GM21390 (cell line): ENCODE measurements at regions not wholly inside any gene's neighbourhood (a gene's known extent, or its start where the extent isn't known, plus 50 kb on each side); places are given as distances from the start of the nearest gene placed in this dataset.

Experiments used
- ATAC-seq: cut with Tn5 transposase; IDR thresholded peaks from one replicate; pipeline ENCODE4 v1.9.1; 2021; ENCODE audit not compliant: unreplicated experiment

DNA sequence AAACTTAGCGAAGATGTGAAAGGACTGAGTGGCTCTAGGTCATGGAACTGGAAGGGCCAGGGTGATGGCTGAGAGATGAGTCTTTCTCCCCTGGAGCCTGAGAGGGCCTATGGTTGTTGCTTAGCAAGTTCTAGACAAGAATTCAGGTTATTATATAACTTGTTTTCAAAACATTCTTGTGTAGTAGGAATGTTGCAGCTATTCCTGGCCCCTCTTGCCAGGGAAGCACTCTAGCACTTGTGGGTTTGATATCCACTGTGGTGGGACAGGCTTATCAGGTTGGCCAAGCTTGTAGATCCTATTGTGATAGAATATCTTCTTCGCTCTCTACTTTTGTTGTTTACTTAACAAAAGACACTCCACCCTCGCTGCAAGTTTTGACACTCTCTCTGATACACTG lies 211.8 kb upstream of the CITED2 start:
- ATAC-seq = no peak

DNA sequence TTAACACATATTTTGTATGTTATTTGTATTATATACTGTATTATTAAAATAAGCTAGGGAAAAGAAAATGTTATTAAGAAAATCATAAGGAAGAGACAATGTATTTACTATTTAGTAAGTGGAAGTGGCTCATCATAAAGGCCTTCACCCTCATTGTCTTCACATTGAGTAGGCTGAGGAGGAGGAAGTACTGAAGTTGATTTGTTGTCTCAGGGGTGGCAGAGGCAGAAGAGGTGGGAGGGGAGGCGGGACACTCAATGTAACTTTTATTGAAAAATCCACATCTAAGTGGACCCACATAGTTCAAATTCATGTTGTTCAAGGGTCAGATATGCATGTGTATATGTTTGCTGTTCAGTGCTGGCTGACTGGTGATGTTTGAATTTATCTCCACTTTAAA lies 210.2 kb upstream of the CITED2 start:
- ATAC-seq = no peak

DNA sequence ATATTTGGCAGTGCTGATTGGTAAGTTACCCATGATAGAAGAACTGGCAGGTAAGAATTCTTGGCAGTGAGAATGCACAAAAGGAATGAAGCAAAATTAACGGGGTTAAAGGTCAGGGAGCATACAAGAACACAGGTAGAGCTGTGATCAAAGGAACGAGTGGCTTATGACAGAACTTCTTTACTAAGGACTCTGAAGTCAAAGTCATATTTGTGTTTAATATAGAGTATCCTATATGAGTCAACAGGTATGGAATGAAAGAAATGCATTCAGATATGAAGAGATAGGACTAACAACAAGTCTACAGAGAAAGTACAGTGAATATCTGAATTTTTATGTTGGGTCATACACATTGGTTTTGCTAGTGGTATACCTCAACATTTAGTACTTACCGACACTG lies 209.0 kb upstream of the CITED2 start:
- ATAC-seq = no peak

DNA sequence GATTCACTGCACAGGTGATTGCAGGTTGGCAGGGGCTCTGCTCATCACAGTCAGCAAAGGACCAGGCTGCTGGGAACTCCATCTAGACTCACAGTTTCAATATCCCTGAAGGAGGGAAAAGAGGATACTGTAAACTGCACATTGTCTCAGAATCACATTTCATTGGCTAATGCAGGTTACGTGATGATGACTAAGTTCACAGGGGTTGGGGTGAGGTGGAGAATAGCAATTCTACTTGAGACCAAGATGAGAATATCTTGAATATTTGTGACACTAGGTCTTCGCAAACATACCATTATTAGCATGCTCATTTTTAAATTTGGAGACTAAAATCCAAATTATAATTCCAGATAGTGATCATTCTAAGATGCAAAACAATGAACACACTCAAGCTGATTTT lies 208.5 kb upstream of the CITED2 start:
- ATAC-seq = no peak

DNA sequence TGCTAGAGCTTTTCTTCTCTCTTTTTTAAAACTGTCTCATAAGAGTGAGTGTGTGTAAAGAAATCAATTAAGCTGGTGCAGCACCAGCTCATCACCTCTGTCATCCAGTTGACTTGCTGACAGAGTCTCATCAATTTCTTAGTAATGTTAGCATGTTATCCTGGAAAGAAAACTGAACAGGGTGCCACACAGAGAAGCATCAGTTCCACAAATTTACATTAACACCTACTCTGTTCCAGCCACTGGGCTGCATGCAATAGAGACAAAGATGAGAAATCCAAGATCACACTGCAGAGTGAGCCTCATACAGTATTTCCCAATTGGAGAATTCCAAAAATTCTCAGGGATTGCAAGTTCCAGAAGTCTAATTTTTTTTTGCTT lies 207.0 kb upstream of the CITED2 start:
- no peak for ATAC-seq

DNA sequence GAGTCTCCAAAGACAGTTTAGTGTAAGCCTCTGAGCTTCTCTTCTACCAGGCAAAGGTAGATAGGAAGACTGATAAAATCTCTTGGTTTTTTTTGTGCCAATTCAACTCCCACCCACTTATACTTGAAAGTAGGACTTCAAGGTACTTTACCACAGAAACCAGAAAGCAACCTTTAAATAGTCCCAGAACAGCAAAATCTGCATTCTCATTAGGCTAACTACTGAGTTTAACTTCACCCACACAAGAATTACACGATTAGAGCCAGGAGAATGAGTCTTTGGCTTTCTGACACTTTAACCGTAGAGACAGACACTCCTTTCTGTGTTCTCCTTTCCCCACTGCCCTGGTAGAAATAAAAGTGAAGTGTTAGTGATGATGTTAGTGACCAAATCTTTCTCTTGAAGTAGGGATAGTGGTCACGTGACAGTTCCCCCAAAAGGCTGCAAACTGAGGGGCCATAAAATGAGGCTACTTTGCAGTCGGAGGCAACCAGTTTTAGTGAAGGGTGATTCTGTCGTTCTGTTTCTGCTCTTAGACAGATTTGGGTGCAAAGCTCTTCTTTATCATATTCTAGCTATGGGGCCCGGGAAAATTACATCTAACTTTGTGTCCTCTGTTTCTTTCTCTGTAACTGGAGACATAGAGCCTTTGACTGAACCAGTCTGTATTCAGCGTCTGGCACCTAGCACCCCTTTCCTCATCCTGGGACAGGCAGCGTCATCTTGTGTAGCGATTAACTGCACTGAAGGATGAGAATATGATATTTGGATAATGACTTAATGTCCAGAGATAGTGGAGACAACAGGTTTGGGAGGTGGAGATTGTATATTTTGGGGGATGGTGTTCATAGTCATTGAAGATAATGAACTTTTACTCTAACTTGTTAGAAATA lies 206.4 kb upstream of the CITED2 start:
- ATAC-seq = peak; percentile 91

DNA sequence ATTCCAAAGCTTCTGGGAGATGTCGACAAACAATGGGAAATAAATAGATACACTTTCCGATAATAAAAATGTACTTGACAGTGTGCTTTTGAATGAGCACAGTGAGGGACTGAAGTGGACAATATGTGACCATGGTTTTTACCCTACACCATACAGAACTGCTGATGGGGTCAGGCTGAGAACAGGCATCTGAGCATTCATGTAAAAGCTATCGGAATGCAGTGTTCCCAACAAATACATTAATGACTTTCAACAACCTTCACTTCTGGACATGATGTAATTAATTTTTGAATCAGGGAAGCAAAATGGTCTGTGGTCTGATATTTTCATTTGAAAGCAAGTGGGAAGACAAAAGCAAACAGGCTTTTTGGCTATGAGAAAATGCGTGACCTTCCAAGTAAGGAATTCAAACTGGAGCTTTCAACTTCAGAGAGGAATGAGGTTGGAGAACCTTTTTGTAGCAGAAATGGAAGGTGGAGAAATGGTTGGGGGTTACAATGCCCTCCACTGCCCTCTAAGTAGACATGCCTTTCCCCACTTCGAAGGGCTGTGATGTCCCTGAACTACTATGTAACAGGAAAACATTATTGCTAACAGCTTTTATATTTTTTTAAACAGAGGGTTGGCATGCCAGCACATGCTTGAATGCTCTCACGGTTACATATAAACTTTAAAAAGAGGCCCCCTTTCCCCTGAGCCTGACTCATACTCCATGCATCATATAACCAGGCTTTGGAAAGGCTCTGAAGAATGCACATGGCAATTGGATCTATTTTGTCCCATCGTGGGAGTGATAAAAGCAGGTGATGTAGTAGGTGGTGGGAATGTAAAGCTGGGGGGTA lies 203.5 kb upstream of the CITED2 start:
- no peak for ATAC-seq

DNA sequence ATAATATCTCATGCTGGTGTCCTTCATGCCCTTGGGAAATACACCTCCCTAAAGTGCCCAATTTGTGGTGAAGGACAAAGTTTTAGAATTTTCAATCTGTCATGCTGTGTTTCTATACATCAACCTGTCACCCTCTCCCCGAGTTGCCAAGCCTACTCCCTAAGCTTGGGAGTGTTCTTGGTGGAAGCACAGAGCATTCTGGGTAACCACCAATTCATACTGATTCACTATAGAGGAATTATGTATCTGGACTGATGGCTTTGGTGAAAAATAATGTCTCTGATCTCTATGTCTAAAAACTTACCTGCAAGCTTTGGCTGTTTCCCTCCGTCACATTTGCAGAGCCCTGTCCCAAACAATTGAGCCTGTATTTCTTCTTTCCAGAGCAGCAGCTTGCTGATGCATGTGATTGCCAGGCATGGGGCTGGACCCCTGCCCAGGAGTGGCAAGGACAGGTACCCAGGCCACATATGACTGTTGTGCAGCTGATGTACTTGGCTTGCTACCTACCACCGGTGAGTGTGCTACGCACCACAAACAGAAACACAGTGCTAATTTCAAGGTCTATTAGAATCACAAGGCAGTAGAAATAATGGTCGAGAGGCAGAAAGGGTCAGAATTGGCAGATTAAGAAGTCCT lies 202.8 kb upstream of the CITED2 start:
- no peak for ATAC-seq

DNA sequence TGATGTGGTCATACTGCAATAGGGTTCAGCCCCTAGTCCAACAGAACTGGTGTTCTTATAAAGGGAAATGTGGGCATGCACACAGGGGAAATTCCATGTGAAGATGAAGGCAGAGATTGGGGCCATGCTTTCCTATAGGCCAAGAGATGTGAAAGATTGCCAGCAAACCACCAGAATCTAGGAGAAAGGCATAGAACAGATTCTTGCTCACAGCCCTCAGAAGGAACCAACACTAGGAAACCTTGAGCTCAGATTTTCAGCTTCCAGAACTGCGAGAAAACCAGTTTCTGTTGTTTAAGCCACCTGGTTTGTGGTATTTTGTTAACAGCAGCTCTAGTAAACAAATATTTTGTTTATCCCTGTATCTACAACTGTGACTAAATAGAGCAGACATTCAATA lies 197.6 kb upstream of the CITED2 start:
- no peak for ATAC-seq

DNA sequence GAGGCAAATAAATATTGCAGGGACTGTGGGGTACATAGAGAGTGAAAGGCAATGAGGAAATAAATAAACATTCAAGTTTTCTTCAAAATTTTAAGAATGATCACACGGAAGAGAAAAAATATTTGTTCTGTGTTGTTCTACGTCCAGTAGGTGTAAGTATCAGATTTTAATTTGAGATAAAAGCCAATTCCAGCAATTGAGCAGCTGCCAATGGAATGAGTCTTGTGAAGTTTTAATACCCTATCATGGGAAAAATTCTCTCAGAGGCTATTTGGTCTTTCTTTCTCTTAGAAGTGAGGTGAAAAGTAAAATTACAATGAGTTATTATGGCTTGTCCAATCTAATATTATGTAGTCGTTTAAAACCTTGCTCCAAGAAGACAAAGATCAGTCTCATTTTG lies 195.7 kb upstream of the CITED2 start:
- ATAC-seq = no peak

DNA sequence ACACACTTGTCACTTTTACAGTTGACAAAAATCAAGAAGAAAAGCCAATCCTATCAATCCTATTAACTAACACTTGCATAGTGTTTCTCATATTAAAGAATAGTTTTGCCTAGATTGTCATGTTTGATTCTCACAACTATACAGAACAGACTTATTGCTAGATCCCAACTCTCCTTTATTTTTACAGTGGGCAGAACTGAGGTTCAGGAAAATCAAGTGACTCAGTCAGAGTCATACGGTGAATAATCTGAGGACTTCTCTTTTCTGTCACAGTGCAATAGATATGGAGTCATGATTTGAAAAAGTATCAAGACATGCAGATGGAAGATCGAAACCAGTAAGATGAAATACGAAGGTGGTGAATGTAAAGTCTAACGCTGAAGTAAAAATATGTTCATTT lies 195.1 kb upstream of the CITED2 start:
- ATAC-seq = no peak

DNA sequence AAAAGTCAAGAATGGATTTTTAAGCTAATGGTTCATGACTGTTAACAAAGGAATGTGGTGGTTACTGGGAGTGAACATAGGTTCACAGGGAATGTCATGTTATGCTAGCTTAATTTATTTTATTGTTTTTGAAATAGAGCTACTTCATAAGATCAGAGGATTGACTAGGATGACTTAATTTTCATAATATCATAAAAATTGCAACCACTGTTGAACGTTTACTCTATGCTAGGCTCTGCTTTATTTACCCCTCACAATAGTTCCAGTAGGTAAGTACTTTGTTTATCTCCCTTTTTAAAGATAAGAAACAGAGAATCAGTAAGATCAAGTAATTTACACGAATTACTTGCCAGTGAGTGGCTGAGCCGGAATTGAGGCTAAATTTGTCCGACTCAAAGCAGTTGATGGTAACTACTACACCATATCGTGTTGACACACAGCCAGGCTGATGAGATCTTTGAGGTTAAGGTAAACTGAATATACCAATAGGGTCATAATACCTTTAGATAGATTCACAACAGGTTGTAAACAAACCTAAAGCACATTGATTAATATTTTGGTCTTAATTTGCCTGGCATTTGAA lies 194.6 kb upstream of the CITED2 start:
- ATAC-seq = no peak

DNA sequence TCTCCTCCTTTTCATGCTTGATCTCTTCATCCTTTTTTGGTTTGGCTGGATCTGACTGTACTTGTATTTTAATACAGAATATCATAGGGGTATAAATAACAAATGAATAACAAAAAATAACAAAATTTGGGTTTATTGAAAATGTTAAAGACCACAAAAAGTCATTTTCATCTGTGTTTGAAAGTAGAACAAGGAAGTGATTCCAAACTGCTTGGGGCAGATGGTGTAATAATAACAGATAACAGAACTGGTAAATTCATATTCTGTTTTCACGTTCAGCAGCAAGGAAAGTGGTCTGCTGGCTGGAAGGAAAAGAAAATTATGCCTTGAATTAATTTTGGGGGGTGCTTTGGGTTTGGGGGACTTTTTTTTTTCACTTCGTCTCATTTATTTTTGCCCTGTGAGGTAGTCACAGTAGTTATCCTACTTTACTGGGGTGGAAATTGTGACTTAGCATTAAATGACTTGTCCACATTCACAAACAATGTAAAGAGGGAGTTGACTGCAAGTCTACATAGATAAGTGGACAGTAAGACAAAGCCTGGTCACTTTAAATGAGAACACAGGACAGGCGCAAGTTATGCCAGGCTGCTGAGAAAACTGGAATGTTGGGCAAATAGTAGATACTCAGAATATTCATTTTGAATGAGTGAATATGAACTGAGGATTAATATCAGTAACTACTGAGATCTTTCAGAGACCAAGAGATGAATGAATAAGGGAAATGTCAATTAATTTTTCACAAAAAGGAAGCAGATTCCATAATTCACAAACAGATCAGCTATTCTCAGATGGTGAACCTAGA lies 193.9 kb upstream of the CITED2 start:
- peak; percentile 69 for ATAC-seq

DNA sequence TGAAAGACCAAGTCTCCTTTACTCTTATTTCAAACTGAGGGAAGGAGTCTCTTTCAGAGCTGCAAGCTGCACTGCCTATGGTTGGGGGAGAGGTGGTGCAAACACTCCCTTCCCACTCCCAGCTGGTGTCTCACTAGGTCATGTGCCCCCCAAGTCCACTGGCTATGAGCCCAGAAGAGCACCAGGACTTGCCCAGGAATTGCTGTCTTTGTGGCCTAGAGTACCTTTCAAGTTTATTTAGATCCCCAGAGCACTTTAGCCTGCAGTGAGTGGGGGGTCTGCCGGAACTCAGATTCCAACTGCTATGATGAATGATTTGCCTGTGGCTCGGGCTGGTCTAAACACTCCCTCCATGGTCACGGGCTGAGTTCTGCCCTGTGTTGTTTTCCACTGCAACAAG lies 192.6 kb upstream of the CITED2 start:
- no peak for ATAC-seq

DNA sequence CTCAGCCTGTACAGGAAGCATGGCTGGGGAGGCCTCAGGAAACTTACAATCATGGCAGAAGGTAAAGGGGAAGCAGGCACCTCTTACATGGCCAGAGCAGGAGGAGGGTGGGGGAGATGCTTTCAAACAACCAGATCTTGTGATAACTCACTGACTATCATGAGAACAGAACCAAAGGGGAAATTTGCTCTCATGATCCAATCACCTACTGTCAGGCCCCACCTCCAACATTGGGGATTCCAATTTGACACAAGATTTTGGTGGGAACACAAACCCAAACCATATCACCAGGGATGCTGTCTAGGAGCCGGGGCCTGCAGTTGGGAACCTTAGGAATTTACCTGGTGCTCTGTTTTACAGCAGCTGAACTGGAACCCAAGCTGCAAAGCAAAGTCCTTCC lies 191.1 kb upstream of the CITED2 start:
- ATAC-seq = no peak

DNA sequence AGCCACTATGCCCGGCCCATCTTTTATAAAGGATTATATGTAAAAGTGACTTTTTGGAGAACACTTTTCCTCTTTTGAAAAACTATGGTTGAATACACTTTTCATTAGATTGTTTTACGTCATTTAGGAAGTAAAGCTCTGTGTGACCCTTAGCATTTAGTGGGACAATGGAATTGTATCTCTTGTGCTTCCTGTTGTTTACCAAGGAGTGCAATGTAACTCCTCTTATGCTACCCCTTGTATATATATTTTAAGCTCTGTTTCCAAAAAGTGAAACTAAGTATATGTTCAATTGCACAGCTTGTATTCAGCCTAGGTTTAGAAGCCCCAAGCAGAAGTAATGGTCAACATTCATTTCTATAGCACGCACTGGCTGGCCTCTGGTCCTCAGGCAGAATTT lies 183.1 kb upstream of the CITED2 start:
- no peak for ATAC-seq

DNA sequence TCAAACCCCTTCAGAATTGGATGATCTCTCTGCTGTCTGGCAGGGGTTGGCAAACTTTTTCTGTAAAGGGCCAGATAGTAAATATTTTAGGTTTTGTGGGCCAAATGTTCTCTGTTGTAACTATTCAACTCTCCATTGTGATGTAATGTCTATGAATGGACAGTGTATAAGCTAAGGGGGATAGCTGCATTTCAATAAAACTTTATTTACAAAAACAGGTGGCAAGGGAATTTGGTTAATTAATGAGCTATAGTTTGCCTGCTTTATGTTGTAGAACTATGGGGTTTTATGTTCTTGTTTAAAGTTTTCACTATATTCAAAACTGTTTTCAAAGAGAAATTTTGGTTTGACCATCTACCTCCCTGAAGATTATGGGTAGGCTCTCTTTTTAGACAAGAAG lies 182.1 kb upstream of the CITED2 start:
- no peak for ATAC-seq

DNA sequence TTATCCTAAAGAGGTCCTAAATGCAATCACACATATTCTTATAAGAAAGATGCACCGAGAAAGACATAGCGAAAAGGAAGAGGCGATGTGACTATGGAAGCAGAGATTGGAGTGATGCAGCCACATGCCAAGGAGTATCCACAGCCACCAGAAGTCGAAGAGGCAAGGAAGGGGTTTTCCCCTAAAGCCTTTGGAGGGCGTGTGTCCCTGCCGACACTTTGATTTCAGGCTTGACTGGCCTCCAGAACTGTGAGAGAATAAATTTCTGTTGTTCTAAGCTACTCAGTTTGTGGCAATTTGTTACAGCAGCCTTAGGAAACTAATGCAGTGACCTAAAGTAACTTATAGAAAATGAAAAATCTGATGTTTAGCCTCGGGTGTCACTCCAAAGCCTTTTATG lies 179.5 kb upstream of the CITED2 start:
- no peak for ATAC-seq

DNA sequence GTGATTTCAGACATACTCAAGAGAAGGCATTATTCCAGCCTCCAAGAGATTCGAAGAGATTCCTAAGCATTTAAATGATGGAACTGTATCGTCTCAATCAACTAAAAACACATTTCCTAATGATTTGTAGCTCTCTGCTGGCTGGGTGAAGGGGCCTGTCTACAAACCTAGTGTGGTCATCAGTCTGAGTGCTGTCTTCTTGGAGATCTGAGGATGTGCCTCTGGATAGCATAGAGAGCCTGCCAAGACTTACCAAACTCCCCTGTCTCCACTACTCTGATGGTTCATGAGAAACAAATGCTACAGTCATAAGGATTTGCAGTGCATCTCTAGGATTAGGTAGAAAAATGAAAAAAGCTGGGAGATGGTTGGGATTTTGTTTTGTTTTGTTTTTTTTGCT lies 176.9 kb upstream of the CITED2 start:
- ATAC-seq = no peak

DNA sequence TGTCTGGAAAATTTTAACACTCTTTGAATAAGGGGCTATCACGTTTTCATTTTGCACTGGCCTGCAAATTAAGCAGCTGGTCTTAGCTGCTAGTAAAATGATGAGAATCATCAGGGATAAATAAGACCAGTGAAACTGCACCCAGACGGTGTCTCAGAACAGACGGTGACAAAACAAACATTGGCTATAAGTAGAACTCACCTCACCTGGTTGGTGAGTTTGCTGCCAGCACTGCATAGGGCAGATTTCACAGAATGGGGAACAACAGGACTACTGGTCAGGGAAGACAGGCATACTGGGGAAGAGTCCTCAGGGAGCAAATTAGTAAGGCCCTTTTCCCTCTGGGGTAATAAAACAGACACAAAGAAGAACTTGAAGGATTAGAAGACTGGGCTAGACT lies 175.9 kb upstream of the CITED2 start:
- ATAC-seq = no peak
